ENCODE measurements at regions not wholly inside any gene's neighbourhood (a gene's known extent, or its start where the extent isn't known, plus 50 kb on each side); places are given as distances from the start of the nearest gene placed in this dataset.

DNA sequence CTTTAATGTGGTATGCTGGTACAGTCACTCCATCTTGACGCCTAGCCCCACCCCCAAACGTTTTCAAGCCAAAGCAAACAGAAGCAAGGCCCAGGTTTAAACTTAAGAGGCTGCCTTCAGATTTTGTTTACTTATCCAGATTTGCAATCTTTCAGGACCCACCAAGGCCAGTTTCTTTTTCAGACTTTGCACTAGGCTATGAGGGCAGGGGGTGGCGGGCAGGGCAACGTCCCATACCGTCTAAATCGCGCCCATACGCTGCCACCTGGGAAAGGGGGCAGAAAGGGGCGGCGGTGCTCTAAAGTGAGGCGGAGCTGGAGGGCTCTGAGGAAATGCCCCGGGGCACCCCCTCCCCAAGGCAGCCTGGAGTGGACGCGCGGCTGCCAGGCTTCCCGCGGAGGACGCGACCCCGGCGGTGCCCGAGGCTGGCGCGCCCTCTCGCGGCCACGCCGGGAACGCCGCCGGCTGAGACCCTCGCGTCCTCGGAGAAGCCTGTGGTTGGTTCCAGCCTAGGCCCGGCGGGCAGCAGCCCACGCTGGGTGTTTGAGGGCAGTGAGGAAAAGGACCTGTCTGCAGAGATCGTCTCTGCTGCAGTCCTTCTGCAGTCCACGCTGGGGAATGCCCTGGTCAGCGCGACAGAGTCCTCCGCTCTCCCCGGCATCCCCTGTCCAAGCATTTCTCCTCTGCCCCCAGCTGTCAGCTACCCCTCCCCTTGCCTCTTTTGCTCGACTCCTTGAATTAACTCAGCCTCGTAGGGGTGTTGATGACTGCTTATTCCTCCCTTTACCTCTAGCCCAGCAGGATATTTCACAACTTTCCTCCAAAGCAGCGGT is 93.7 kb upstream of the PRNP start:
- TF ChIP-seq ISL1 (CRISPR knock-in tag; IDR thresholded peaks at IDR 0.05) (no peak), ZFP3 (CRISPR knock-in tag; IDR thresholded peaks at IDR 0.05) (no peak), CREB5 (CRISPR knock-in tag; IDR thresholded peaks at IDR 0.05; ENCODE audit: low read depth) (no peak), BACH2 (CRISPR knock-in tag; IDR thresholded peaks at IDR 0.05; ENCODE audit: borderline replicate concordance) (no peak), PATZ1 (CRISPR knock-in tag; IDR thresholded peaks at IDR 0.05; ENCODE audit: borderline replicate concordance) (no peak)
